GM12878 (cell line): ENCODE measurements at regions not wholly inside any gene's neighbourhood (a gene's known extent, or its start where the extent isn't known, plus 50 kb on each side); places are given as distances from the start of the nearest gene placed in this dataset.

Source experiments
- ATAC-seq: fragments of 200-7000 bp; cut with Tn5 transposase; 3 replicates; pipeline ENCODE4 v1.9.1; 2020; ENCODE audit warnings: mild to moderate bottlenecking, moderate library complexity
- BruUV-seq: library from RNA; stranded (reverse); fragments of 400-500 nt; replicated peaks from 2 replicates; lab custom pipeline; 2021; lab: Mats Ljungman, UMichigan
- CTCF ChIA-PET: fragments of 300-600 bp; sonication (Branson Sonifier 250); formaldehyde crosslinking; extraction: SDS; loops from one replicate; lab custom pipeline; 2021; ENCODE audit warnings: inconsistent platforms; lab: Yijun Ruan, JAX
- POLR2A ChIA-PET: fragments of 350-600 bp; formaldehyde crosslinking; extraction: SDS; loops from one replicate; lab custom pipeline; 2021; ENCODE audit warnings: inconsistent platforms; lab: Charles Lee
- RAD21 ChIA-PET: fragments of 300-600 bp; sonication (Branson Sonifier 250); formaldehyde crosslinking; loops from one replicate; lab custom pipeline; 2023; ENCODE audit warnings: antibody characterized with exemption; ENCODE audit not compliant: unreplicated experiment; lab: Charles Lee
- SMC1A ChIA-PET: fragments of 300-600 bp; sonication (Branson Sonifier 250); formaldehyde crosslinking; loops from one replicate; lab custom pipeline; 2023; ENCODE audit not compliant: unreplicated experiment, uncharacterized antibody; lab: Charles Lee
- DNase-seq: peaks from one replicate; pipeline ENCODE4 v3.0.0-alpha.2; 2011; ENCODE audit warnings: low read depth, low spot score
- FAIRE-seq: peaks from 3 replicates; lab custom pipeline; 2011; peaks lifted over from hg19 to GRCh38; lab: Jason Lieb, UNC
- H2AFZ ChIP-seq: 2 replicates; pipeline ENCODE4 v1.6.0; 2011; ENCODE audit warnings: low read depth, low read length, control low read depth; ENCODE audit not compliant: control insufficient read depth
- H3K27ac ChIP-seq: 2 replicates; pipeline ENCODE4 v1.5.1; 2011; ENCODE audit warnings: control low read depth; ENCODE audit not compliant: control insufficient read depth, insufficient read depth
- H3K27me3 ChIP-seq, 2 experiments: replicated peaks in 1 of 2; 2 replicates each; pipeline versions ENCODE4 v1.6.0 to v1.6.1; 2011; ENCODE audit warnings: low read length in 1 of 2; ENCODE audit not compliant: control insufficient read depth in 2 of 2, insufficient read depth in 2 of 2
- H3K36me3 ChIP-seq, 2 experiments: 2 replicates each; pipeline ENCODE4 v1.5.1; 2011; ENCODE audit warnings: low read length in 1 of 2; ENCODE audit not compliant: control insufficient read depth in 2 of 2, insufficient read depth in 2 of 2
- H3K4me1 ChIP-seq: 2 replicates; pipeline ENCODE4 v1.6.1; 2011; ENCODE audit warnings: mild to moderate bottlenecking, low read length, moderate library complexity, mixed read lengths; ENCODE audit not compliant: control insufficient read depth, insufficient read depth
- H3K4me2 ChIP-seq: 2 replicates; pipeline ENCODE4 v1.6.0; 2011; ENCODE audit warnings: control low read depth; ENCODE audit not compliant: control insufficient read depth, insufficient read depth
- H3K4me3 ChIP-seq: fragments of 200-600 bp; sonication (generic); 2 replicates; pipeline ENCODE4 v1.5.1; 2016
- H3K79me2 ChIP-seq: 2 replicates; pipeline ENCODE4 v1.6.0; 2011; ENCODE audit warnings: low read length; ENCODE audit not compliant: control insufficient read depth, insufficient read depth
- H3K9ac ChIP-seq: 2 replicates; pipeline ENCODE4 v1.8.0; 2011; ENCODE audit warnings: low read length, control low read depth, mixed read lengths; ENCODE audit not compliant: control insufficient read depth, insufficient read depth
- H3K9me3 ChIP-seq: replicated peaks from 3 replicates; pipeline ENCODE4 v1.5.1; 2011; ENCODE audit warnings: mild to moderate bottlenecking, low read length; ENCODE audit not compliant: control insufficient read depth, insufficient read depth
- H4K20me1 ChIP-seq: 2 replicates; pipeline ENCODE4 v1.6.0; 2011; ENCODE audit not compliant: control insufficient read depth, insufficient read depth
- ASH2L ChIP-seq: fragments of 300-600, 200-600 bp; sonication (generic); IDR thresholded peaks from 2 replicates; pipeline ENCODE4 v1.6.1; 2017; ENCODE audit warnings: low read depth, mild to moderate bottlenecking, borderline replicate concordance
- CBX3 ChIP-seq: fragments of 200-600 bp; sonication (generic); IDR thresholded peaks from 2 replicates; pipeline ENCODE4 v1.6.1; 2016; ENCODE audit warnings: low read depth, borderline replicate concordance
- ELK1 ChIP-seq: IDR thresholded peaks from 2 replicates; pipeline ENCODE4 v1.6.1; 2012; ENCODE audit warnings: low read depth, low read length, improper control_type of control experiment
- NFIC ChIP-seq: IDR thresholded peaks from 2 replicates; pipeline ENCODE4 v1.6.1; 2012; ENCODE audit warnings: low read depth, mild to moderate bottlenecking, inconsistent platforms, low read length, moderate library complexity
- NKRF ChIP-seq: fragments of 450-650 bp; conservative IDR thresholded peaks from 2 replicates; pipeline ENCODE4 v1.6.1; 2017; ENCODE audit warnings: mild to moderate bottlenecking, moderate library complexity
- RAD51 ChIP-seq: fragments of 450-650 bp; IDR thresholded peaks from 2 replicates; pipeline ENCODE4 v1.6.1; 2016; ENCODE audit warnings: moderate library complexity, mild to moderate bottlenecking, inconsistent platforms
- SMC3 ChIP-seq: IDR thresholded peaks from 2 replicates; pipeline ENCODE4 v1.6.1; 2011; ENCODE audit warnings: low read length, improper control_type of control experiment, borderline replicate concordance
- SUPT20H ChIP-seq: IDR thresholded peaks from 2 replicates; pipeline ENCODE4 v1.6.1; 2011; ENCODE audit warnings: low read depth, mild to moderate bottlenecking, low read length, moderate library complexity, borderline replicate concordance; ENCODE audit not compliant: control insufficient read depth
- TARDBP ChIP-seq: IDR thresholded peaks from 2 replicates; pipeline ENCODE4 v1.6.1; 2016; ENCODE audit warnings: borderline replicate concordance
- in situ Hi-C: fragments of 300-500 bp; cut with MboI; formaldehyde crosslinking; loops from 9 replicates; pipeline ENCODE4 v1.14.3; 2018; ENCODE audit warnings: mixed read lengths
- intact Hi-C: fragments of 100-400 bp; cut with micrococcal nuclease; formaldehyde crosslinking; loops from one replicate; pipeline ENCODE4 v1.14.2; 2022; ENCODE audit not compliant: unreplicated experiment
- TF ChIP-seq, protein P1 (sequence below): IDR thresholded peaks from 2 replicates; pipeline ENCODE4 v1.6.1; 2011; ENCODE audit warnings: borderline replicate concordance, low read depth, mild to moderate bottlenecking, moderate library complexity, low read length; ENCODE audit not compliant: insufficient read depth, poor library complexity, severe bottlenecking

- H3K9me3 ChIP-seq: no peaks in the 10 kb centered on the region
- H3K4me3 ChIP-seq: no peak overlapping the region
- no peak overlapping the region for H3K27ac ChIP-seq
- RAD21 ChIA-PET: no interaction called here
- POLR2A ChIA-PET: no interaction called here
- no peak for TF ChIP-seq NKRF
- no peak for TF ChIP-seq SUPT20H
- TF ChIP-seq, protein P1, sequence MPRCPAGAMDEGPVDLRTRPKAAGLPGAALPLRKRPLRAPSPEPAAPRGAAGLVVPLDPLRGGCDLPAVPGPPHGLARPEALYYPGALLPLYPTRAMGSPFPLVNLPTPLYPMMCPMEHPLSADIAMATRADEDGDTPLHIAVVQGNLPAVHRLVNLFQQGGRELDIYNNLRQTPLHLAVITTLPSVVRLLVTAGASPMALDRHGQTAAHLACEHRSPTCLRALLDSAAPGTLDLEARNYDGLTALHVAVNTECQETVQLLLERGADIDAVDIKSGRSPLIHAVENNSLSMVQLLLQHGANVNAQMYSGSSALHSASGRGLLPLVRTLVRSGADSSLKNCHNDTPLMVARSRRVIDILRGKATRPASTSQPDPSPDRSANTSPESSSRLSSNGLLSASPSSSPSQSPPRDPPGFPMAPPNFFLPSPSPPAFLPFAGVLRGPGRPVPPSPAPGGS: no peak
- TF ChIP-seq TARDBP: no peak
- TF ChIP-seq ASH2L: no peak
- TF ChIP-seq ELK1: no peak
- no peak for TF ChIP-seq SMC3
- no peak for TF ChIP-seq CBX3
- TF ChIP-seq NFIC: no peak
- no peak for TF ChIP-seq RAD51
- intact Hi-C loops (loop anchor here (2.0 kb wide), 1 partner anchor 71 kb away; no protein-coding TSS in a partner anchor), in situ Hi-C loops (no loop called here)
- DNase-seq (no peak), FAIRE-seq (no peak), ATAC-seq (no peak)
- no peaks in the 10 kb centered on the region for H3K36me3 ChIP-seq
- no TSS peak for BruUV-seq
- H3K9ac ChIP-seq: no peak overlapping the region
- H3K4me1 ChIP-seq: no peaks in the 10 kb centered on the region
- no peak overlapping the region for H3K4me2 ChIP-seq
- SMC1A ChIA-PET: interaction anchor here (0.6 kb wide), 1 partner anchor 167 kb away, joined by 3 read pairs; no protein-coding TSS in a partner anchor
- H2AFZ ChIP-seq: no peak overlapping the region
- H3K79me2 ChIP-seq: no peaks in the 10 kb centered on the region
- CTCF ChIA-PET: no interaction called here
- no peaks in the 10 kb centered on the region for H4K20me1 ChIP-seq
- no peaks in the 10 kb centered on the region for H3K27me3 ChIP-seq
Observed at GRCh38 chr2:150859877-150860276, 372.4 kb upstream of the RND3 start.
